Naive thymus-derived CD4-positive, alpha-beta T cell (primary cell): ENCODE measurements at regions not wholly inside any gene's neighbourhood (a gene's known extent, or its start where the extent isn't known, plus 50 kb on each side); places are given as distances from the start of the nearest gene placed in this dataset.
"Not testable (repeated sequence)": the region's sequence is repeated elsewhere in the genome, so short reads cannot be mapped to it uniquely, and the experiment has no call there.

ENCODE experiments used
- ATAC-seq: fragments of 150-1000 bp; cut with Tn5 transposase; 2 replicates; pipeline ENCODE4 v1.10.0; 2021; ENCODE audit warnings: mild to moderate bottlenecking, moderate library complexity
- CTCF ChIA-PET: fragments of 350-600 bp; sonication (Branson Sonifier 250); formaldehyde crosslinking; loops from one replicate; lab custom pipeline; 2021; ENCODE audit warnings: antibody characterized with exemption; lab: Charles Lee
- POLR2A ChIA-PET: fragments of 350-600 bp; sonication (Branson Sonifier 250); formaldehyde crosslinking; loops from one replicate; lab custom pipeline; 2021; ENCODE audit warnings: antibody characterized with exemption, inconsistent platforms; lab: Charles Lee
- DNase-seq, 9 donors: peaks; one replicate each; pipeline versions ENCODE4 v3.0.0 to v3.0.0-alpha.2; 2020 to 2022; ENCODE audit warnings: mixed read lengths in 1 of 9
- H3K27ac ChIP-seq: one replicate; pipeline ENCODE4 v1.7.0; 2013; ENCODE audit warnings: mild to moderate bottlenecking, low read depth, low read length, moderate library complexity
- H3K27me3 ChIP-seq, 2 donors: one replicate each; pipeline ENCODE4 v1.7.0; 2013; ENCODE audit warnings: low read length in 2 of 2, mild to moderate bottlenecking in 2 of 2, moderate library complexity in 2 of 2; ENCODE audit not compliant: control insufficient read depth in 2 of 2, insufficient read depth in 2 of 2
- H3K36me3 ChIP-seq, 3 experiments: 1 replicate in 2 of 3; 2 replicates in 1 of 3; pipeline ENCODE4 v1.7.0; 2013; ENCODE audit warnings: low read length in 3 of 3, mild to moderate bottlenecking in 3 of 3, moderate library complexity in 1 of 3; ENCODE audit not compliant: insufficient read depth in 3 of 3, control insufficient read depth in 2 of 3
- H3K4me1 ChIP-seq, 2 donors: one replicate each; pipeline ENCODE4 v1.7.0; 2013; ENCODE audit warnings: low read length in 2 of 2, mild to moderate bottlenecking in 2 of 2, moderate library complexity in 1 of 2; ENCODE audit not compliant: control insufficient read depth in 2 of 2, insufficient read depth in 2 of 2
- H3K4me3 ChIP-seq: 2 replicates; pipeline ENCODE4 v1.7.0; 2013; ENCODE audit warnings: mild to moderate bottlenecking, low read length
- H3K9me3 ChIP-seq, 3 experiments: 1 replicate in 2 of 3; 2 replicates in 1 of 3; pipeline ENCODE4 v1.7.0; 2013; ENCODE audit warnings: low read length in 3 of 3; ENCODE audit not compliant: control insufficient read depth in 2 of 3
- H3K27ac Mint-ChIP-seq, 9 donors: one replicate each; pipeline ENCODE4 v1.8.0; 2020 to 2022; ENCODE audit warnings: mixed read lengths in 9 of 9, mild to moderate bottlenecking in 8 of 9, moderate library complexity in 5 of 9, inconsistent platforms in 2 of 9
- H3K27me3 Mint-ChIP-seq, 5 donors: one replicate each; pipeline ENCODE4 v1.8.0; 2021 to 2022; ENCODE audit warnings: mixed read lengths in 5 of 5, mild to moderate bottlenecking in 1 of 5
- H3K36me3 Mint-ChIP-seq, 5 donors: one replicate each; pipeline ENCODE4 v1.8.0; 2020 to 2022; ENCODE audit warnings: mixed read lengths in 5 of 5, mild to moderate bottlenecking in 3 of 5, inconsistent platforms in 1 of 5
- H3K4me1 Mint-ChIP-seq, 7 donors: one replicate each; pipeline ENCODE4 v1.8.0; 2020 to 2022; ENCODE audit warnings: mixed read lengths in 7 of 7, mild to moderate bottlenecking in 3 of 7, inconsistent platforms in 1 of 7
- H3K4me3 Mint-ChIP-seq, 10 donors: one replicate each; pipeline ENCODE4 v1.8.0; 2020 to 2022; ENCODE audit warnings: mild to moderate bottlenecking in 10 of 10, mixed read lengths in 10 of 10, moderate library complexity in 6 of 10, inconsistent platforms in 2 of 10
- H3K9me3 Mint-ChIP-seq, 11 donors: one replicate each; pipeline ENCODE4 v1.8.0; 2020 to 2022; ENCODE audit warnings: mixed read lengths in 11 of 11, mild to moderate bottlenecking in 4 of 11, inconsistent platforms in 1 of 11, moderate library complexity in 1 of 11
- intact Hi-C, 2 donors: fragments of 100-400 bp; cut with micrococcal nuclease; formaldehyde crosslinking; loops; one replicate each; pipeline ENCODE4 v1.15.1; 2023

DNA sequence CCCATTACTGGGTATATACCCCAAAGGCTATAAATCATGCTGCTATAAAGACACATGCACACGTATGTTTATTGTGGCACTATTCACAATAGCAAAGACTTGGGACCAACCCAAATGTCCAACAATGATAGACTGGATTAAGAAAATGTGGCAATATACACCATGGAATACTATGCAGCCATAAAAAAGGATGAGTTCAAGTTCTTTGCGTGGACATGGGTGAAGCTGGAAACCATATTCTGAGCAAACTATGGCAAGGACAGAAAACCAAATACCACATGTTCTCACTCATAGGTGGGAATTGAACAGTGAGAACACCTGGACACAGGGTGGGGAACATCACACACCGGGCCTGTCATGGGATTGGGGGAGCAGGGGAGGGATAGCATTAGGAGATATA lies 54.4 kb upstream of the MUCL1 start:
- CTCF ChIA-PET, result interaction anchor here (1.2 kb wide), 1 partner anchor 25 kb away, joined by 4 read pairs; no protein-coding TSS in a partner anchor
- Mint-ChIP-seq H3K27me3 (peaks cover 0 to 18% (median 9%) of the 10 kb centered on the region in 5 donors), H3K9me3 (peaks cover 0 to 10% (median 1%) of the 10 kb centered on the region in 11 donors)
- ATAC-seq, H3K36me3 ChIP-seq, H3K27ac Mint-ChIP-seq, H3K4me1 ChIP-seq, H3K36me3 Mint-ChIP-seq, DNase-seq, H3K27ac ChIP-seq, H3K4me1 Mint-ChIP-seq, H3K27me3 ChIP-seq, H3K9me3 ChIP-seq, POLR2A ChIA-PET, H3K4me3 Mint-ChIP-seq, H3K4me3 ChIP-seq, intact Hi-C loops: not testable (repeated sequence)

DNA sequence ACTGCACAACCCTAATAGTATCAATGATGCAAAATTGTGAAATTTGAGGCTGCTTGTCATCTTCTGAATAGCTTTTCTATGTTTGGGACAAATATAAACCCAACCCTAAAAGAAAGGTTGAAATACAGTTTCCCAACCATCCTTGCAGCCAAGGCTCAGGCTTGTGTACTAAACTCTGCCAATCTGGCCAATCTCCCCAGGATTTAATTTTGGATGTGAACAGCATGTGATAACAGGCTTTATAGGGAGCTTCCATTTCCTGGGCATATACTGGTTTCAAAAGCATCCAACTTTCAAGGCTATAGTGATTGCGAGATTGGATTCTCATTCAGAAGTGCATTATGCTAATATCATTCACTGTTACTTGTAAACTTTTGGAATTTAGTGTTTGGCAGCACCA lies 55.7 kb upstream of the MUCL1 start:
- H3K9me3 ChIP-seq, result no peaks in the 10 kb centered on the region
- peaks cover 0 to 3% (median 0%) of the 10 kb centered on the region in 11 donors for H3K9me3 Mint-ChIP-seq
- ATAC-seq (no peak), DNase-seq (no peak)
- H3K36me3 ChIP-seq, result no peaks in the 10 kb centered on the region
- intact Hi-C loops, result no loop called here
- ChIA-PET POLR2A (no interaction called here), CTCF (interaction anchor here (1.1 kb wide), 1 partner anchor 48 kb away, joined by 3 read pairs; no protein-coding TSS in a partner anchor)
- H3K27me3 Mint-ChIP-seq, result peaks cover 0 to 18% (median 9%) of the 10 kb centered on the region in 5 donors
- H3K4me3 ChIP-seq, result no peak overlapping the region
- H3K4me1 Mint-ChIP-seq, result no peaks in the 10 kb centered on the region
- H3K4me3 Mint-ChIP-seq, result no peak overlapping the region
- no peaks in the 10 kb centered on the region for H3K27me3 ChIP-seq
- no peak overlapping the region for H3K27ac Mint-ChIP-seq
- no peaks in the 10 kb centered on the region for H3K4me1 ChIP-seq
- no peaks in the 10 kb centered on the region for H3K36me3 Mint-ChIP-seq
- H3K27ac ChIP-seq, result no peak overlapping the region

DNA sequence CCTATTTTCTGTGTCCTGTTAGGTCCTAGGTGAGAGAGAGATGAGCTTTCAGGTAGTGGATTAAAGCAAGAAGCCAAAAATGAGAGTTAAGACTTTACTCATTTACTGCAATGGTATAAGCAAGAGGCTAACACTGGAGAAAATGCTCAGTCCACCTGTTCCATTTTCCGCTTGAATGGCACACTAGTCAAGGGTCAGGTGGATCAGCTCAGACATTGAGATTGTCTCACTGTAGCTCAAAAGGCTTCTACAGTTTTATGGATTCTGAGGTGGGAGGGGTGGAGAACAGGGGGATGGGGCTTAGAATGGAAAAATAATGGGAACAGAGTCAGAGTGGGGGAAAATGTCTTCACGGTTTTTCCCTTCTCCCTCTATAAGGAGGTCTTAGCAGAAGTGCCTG lies 57.3 kb upstream of the MUCL1 start:
- Histone ChIP-seq H3K27me3 (no peaks in the 10 kb centered on the region), H3K36me3 (no peaks in the 10 kb centered on the region), H3K4me1 (no peaks in the 10 kb centered on the region), H3K4me3 (no peak overlapping the region), H3K9me3 (no peaks in the 10 kb centered on the region), H3K27ac (no peak overlapping the region)
- Mint-ChIP-seq H3K4me3 (no peak overlapping the region), H3K4me1 (no peaks in the 10 kb centered on the region), H3K27ac (no peak overlapping the region), H3K9me3 (peaks cover 0 to 3% (median 0%) of the 10 kb centered on the region in 11 donors), H3K27me3 (peaks cover 0 to 18% (median 9%) of the 10 kb centered on the region in 5 donors), H3K36me3 (no peaks in the 10 kb centered on the region)
- ChIA-PET POLR2A (no interaction called here), CTCF (no interaction called here)
- intact Hi-C loops, result no loop called here
- ATAC-seq (no peak), DNase-seq (no peak)

DNA sequence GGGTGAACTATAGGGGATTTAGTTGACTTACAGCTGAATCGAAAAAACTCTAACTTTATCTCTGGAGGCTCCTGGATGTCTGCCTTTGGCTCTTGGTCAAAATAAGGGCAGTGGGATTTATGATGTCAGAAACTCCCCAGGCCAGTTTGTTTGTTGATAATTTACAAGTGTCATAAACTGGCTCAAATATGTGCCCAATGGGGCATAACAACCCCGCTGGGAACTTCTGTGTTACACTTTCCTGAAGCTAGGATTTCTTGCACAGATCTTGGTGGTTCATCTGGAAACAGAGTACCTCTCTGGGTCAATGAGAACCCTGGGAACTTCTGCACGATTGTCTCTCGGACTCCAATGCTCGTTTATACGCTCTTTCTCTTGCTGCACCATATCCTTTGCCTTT lies 58.7 kb upstream of the MUCL1 start:
- intact Hi-C loops, result no loop called here
- no peak overlapping the region for H3K4me3 Mint-ChIP-seq
- Histone ChIP-seq H3K9me3 (no peaks in the 10 kb centered on the region), H3K4me1 (no peaks in the 10 kb centered on the region), H3K27me3 (no peaks in the 10 kb centered on the region), H3K36me3 (no peaks in the 10 kb centered on the region), H3K4me3 (no peak overlapping the region), H3K27ac (no peak overlapping the region)
- no peaks in the 10 kb centered on the region for H3K36me3 Mint-ChIP-seq
- H3K27me3 Mint-ChIP-seq, result peaks cover 0 to 18% (median 9%) of the 10 kb centered on the region in 5 donors
- CTCF ChIA-PET, result no interaction called here
- H3K9me3 Mint-ChIP-seq, result peaks cover 0 to 3% (median 0%) of the 10 kb centered on the region in 11 donors
- H3K4me1 Mint-ChIP-seq, result no peaks in the 10 kb centered on the region
- ATAC-seq, result no peak
- no peak for DNase-seq
- POLR2A ChIA-PET, result interaction anchor here (0.7 kb wide), 1 partner anchor 10 kb away, joined by 3 read pairs; no protein-coding TSS in a partner anchor
- no peak overlapping the region for H3K27ac Mint-ChIP-seq

DNA sequence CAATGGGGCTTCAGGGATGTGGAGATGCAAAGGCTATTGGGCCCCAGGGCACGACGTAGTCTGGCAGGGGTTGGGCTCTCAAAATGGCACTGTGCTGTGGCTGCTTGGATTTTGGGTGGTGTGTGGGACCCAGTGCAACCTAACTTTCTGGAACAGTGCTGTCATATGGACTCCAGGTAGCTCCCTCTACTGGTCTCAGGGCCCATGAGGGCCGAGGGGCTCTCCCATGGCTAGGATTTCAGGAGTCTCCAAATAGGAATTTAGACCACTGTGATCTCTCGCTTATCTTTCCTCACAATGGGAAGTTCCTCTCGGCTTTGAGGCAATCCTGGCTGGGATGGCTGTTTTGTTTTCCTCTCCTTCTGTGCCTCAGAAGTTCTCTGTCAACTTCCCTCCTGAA lies 68.2 kb upstream of the MUCL1 start:
- Mint-ChIP-seq H3K27me3 (peaks cover 2 to 13% (median 6%) of the 10 kb centered on the region in 5 donors), H3K4me3 (no peak overlapping the region), H3K4me1 (no peaks in the 10 kb centered on the region), H3K27ac (no peak overlapping the region), H3K9me3 (peaks cover 12 to 46% (median 25%) of the 10 kb centered on the region in 11 donors), H3K36me3 (peaks cover 0 to 22% (median 9%) of the 10 kb centered on the region in 5 donors)
- H3K27ac ChIP-seq, result no peak overlapping the region
- peaks cover 0 to 5% of the 10 kb centered on the region in 2 donors for H3K27me3 ChIP-seq
- no peak for DNase-seq
- ChIA-PET CTCF (interaction anchor here (0.8 kb wide), 1 partner anchor 36 kb away, joined by 4 read pairs; no protein-coding TSS in a partner anchor), POLR2A (no interaction called here)
- H3K9me3 ChIP-seq, result peaks cover 0 to 20% (median 4%) of the 10 kb centered on the region in 3 experiments
- no peaks in the 10 kb centered on the region for H3K4me1 ChIP-seq
- no peak overlapping the region for H3K4me3 ChIP-seq
- no peaks in the 10 kb centered on the region for H3K36me3 ChIP-seq
- no peak for ATAC-seq
- intact Hi-C loops, result no loop called here

DNA sequence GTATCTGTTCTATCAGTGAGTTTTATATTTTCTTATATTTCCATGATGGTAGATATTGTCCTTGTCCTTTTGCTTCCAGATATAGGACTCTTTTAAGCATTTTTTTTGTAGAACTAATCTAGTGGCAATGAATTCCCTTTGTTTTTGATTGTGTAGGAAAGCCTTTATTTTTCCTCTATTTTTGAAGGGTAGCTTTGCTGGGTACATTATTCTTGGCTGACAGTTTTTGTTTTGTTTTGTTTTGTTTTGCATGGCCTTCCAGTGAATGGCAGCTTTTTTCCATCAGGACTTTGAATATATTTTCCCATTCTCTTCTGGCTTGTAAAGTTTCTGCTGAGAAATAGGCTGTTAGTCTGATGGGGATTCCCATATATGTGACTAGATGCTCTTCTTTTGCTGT lies 70.2 kb upstream of the MUCL1 start:
- H3K36me3 ChIP-seq, result no peaks in the 10 kb centered on the region
- ATAC-seq (no peak), DNase-seq (no peak)
- H3K9me3 ChIP-seq, result peaks cover 0 to 20% (median 4%) of the 10 kb centered on the region in 3 experiments
- peaks cover 0 to 5% of the 10 kb centered on the region in 2 donors for H3K27me3 ChIP-seq
- H3K27ac ChIP-seq, result no peak overlapping the region
- peaks cover 0 to 5% (median 4%) of the 10 kb centered on the region in 7 donors for H3K4me1 Mint-ChIP-seq
- peaks cover 4 to 16% (median 10%) of the 10 kb centered on the region in 5 donors for H3K27me3 Mint-ChIP-seq
- H3K4me1 ChIP-seq, result no peaks in the 10 kb centered on the region
- H3K27ac Mint-ChIP-seq, result no peak overlapping the region
- POLR2A ChIA-PET, result interaction anchor here (1.3 kb wide), 1 partner anchor 34 kb away, joined by 3 read pairs; no protein-coding TSS in a partner anchor
- CTCF ChIA-PET, result no interaction called here
- intact Hi-C loops, result no loop called here
- H3K9me3 Mint-ChIP-seq, result peaks cover 13 to 48% (median 30%) of the 10 kb centered on the region in 11 donors
- H3K4me3 ChIP-seq, result no peak overlapping the region
- H3K4me3 Mint-ChIP-seq, result no peak overlapping the region
- peaks cover 0 to 22% (median 9%) of the 10 kb centered on the region in 5 donors for H3K36me3 Mint-ChIP-seq

DNA sequence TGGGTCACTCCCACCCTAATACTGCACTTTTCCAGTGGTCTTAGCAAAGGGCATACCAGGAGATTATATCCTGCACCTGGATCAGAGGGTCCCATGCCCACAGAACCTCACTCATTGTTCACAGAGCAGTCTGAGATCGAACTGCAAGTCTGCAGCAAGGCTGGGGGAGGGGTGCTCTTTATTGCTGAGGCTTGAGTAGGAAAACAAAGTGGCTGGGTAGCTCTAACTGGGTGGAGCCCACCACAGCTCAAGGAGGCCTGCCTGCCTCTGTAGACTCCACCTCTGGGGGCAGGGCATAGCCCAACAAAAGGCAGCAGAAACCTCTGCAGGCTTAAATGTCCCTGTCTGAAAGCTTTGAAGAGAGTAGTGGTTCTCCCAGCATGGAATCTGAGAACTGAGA lies 77.3 kb upstream of the MUCL1 start:
- ATAC-seq, H3K27me3 ChIP-seq, H3K27ac ChIP-seq, H3K36me3 Mint-ChIP-seq, H3K9me3 ChIP-seq, H3K4me3 ChIP-seq, H3K4me1 ChIP-seq, H3K36me3 ChIP-seq, intact Hi-C loops: not testable (repeated sequence)
- H3K27me3 Mint-ChIP-seq, result peaks cover 0 to 23% (median 4%) of the 10 kb centered on the region in 5 donors
- peak overlapping the region; percentile 9 to 85 (median 64) for H3K4me3 Mint-ChIP-seq
- H3K27ac Mint-ChIP-seq, result peak overlapping the region in 8 of 9 donors; percentile 18 to 84 (median 66)
- DNase-seq, result peak in 7 of 9 donors; percentile 21 to 69 (median 52)
- peaks cover 0 to 22% (median 6%) of the 10 kb centered on the region in 11 donors for H3K9me3 Mint-ChIP-seq
- POLR2A ChIA-PET, result interaction anchor here (0.7 to 1.2 kb wide), 2 partner anchors 15 to 208 kb away, joined by 3 read pairs; partner anchors contain the start of gene TESPA1
- H3K4me1 Mint-ChIP-seq, result peaks cover 2 to 56% (median 49%) of the 10 kb centered on the region in 7 donors
- CTCF ChIA-PET, result interaction anchor here (1.0 to 3.3 kb wide), 5 partner anchors 18 to 295 kb away, joined by 3 to 11 read pairs (median 7); no protein-coding TSS in a partner anchor
